Cardiac fibroblast (primary cell): ENCODE measurements at regions not wholly inside any gene's neighbourhood (a gene's known extent, or its start where the extent isn't known, plus 50 kb on each side); places are given as distances from the start of the nearest gene placed in this dataset.

Experiments
- DNase-seq, 2 donors: peaks; one replicate each; pipeline versions ENCODE4 v3.0.0 to v3.0.0-alpha.2; 2010; ENCODE audit warnings: low read depth in 2 of 2
- H3K4me3 ChIP-seq, 2 donors: replicated peaks in 1 of 2; 1 replicate in 1 of 2; 2 replicates in 1 of 2; pipeline ENCODE4 v1.5.1; 2011; ENCODE audit warnings: low read depth in 2 of 2, low read length in 2 of 2, mild to moderate bottlenecking in 2 of 2, moderate library complexity in 1 of 2
- CTCF ChIP-seq: IDR thresholded peaks from one replicate; pipeline ENCODE4 v1.5.1; 2011; ENCODE audit warnings: low read depth, mild to moderate bottlenecking, low read length, inconsistent platforms

GRCh38 chr11:44451706-44452105 is 113.8 kb upstream of the CD82 start:
- H3K4me3 ChIP-seq: no peak overlapping the region
- TF ChIP-seq CTCF: no peak
- DNase-seq: no peak

GRCh38 chr11:44452827-44453572 is 112.5 kb upstream of the CD82 start:
- no peak overlapping the region for H3K4me3 ChIP-seq
- DNase-seq: no peak
- no peak for TF ChIP-seq CTCF

GRCh38 chr11:44453871-44454270 is 111.6 kb upstream of the CD82 start:
- no peak overlapping the region for H3K4me3 ChIP-seq
- no peak for DNase-seq
- no peak for TF ChIP-seq CTCF

- no peak for TF ChIP-seq CTCF
- DNase-seq: no peak
- H3K4me3 ChIP-seq: no peak overlapping the region
Measured at GRCh38 chr11:44454666-44455065, 110.8 kb upstream of the CD82 start.

- no peak for TF ChIP-seq CTCF
- DNase-seq: no peak
Measured at GRCh38 chr11:44456544-44457300, 108.7 kb upstream of the CD82 start.

GRCh38 chr11:44457862-44458261 is 107.6 kb upstream of the CD82 start:
- no peak overlapping the region for H3K4me3 ChIP-seq
- no peak for DNase-seq
- no peak for TF ChIP-seq CTCF

More at GRCh38 chr11:44456544-44457300, 108.7 kb upstream of the CD82 start:
- no peak overlapping the region for H3K4me3 ChIP-seq
